Transverse colon (tissue), 4 donors: ENCODE measurements at regions not wholly inside any gene's neighbourhood (a gene's known extent, or its start where the extent isn't known, plus 50 kb on each side); places are given as distances from the start of the nearest gene placed in this dataset.

ENCODE experiments used
- CTCF ChIP-seq, 5 experiments: fragments of 200-600 bp in 3 of 5; fragments of 450-650 bp in 2 of 5; sonication (generic) in 3 of 5; IDR thresholded peaks; 1 replicate in 2 of 5; 2 replicates in 3 of 5; pipeline ENCODE4 v1.5.1; 2016 to 2017; ENCODE audit warnings: antibody characterized with exemption in 5 of 5, inconsistent platforms in 3 of 5, mild to moderate bottlenecking in 2 of 5, moderate library complexity in 1 of 5
- EP300 ChIP-seq: sonication (generic); formaldehyde crosslinking; IDR thresholded peaks from one replicate; pipeline ENCODE4 v1.6.1; 2017; ENCODE audit warnings: antibody characterized with exemption, low read depth
- POLR2A ChIP-seq: fragments of 450-650 bp; IDR thresholded peaks from one replicate; pipeline ENCODE4 v1.6.1; 2016; ENCODE audit warnings: antibody characterized with exemption, mild to moderate bottlenecking, moderate library complexity
- POLR2AphosphoS5 ChIP-seq, 3 donors: sonication (generic); formaldehyde crosslinking; IDR thresholded peaks; one replicate each; pipeline ENCODE4 v1.6.1; 2016; ENCODE audit warnings: antibody characterized with exemption in 3 of 3

GRCh38 chr18:55688030-55688429, 100.0 kb upstream of the TCF4 start:
- TF ChIP-seq POLR2A = no peak
- no peak for TF ChIP-seq CTCF (IDR thresholded peaks at IDR 0.05)
- TF ChIP-seq POLR2AphosphoS5 (IDR thresholded peaks at IDR 0.05) = no peak
- TF ChIP-seq EP300 = no peak
